ENCODE measurements at regions not wholly inside any gene's neighbourhood (a gene's known extent, or its start where the extent isn't known, plus 50 kb on each side); places are given as distances from the start of the nearest gene placed in this dataset.

DNA sequence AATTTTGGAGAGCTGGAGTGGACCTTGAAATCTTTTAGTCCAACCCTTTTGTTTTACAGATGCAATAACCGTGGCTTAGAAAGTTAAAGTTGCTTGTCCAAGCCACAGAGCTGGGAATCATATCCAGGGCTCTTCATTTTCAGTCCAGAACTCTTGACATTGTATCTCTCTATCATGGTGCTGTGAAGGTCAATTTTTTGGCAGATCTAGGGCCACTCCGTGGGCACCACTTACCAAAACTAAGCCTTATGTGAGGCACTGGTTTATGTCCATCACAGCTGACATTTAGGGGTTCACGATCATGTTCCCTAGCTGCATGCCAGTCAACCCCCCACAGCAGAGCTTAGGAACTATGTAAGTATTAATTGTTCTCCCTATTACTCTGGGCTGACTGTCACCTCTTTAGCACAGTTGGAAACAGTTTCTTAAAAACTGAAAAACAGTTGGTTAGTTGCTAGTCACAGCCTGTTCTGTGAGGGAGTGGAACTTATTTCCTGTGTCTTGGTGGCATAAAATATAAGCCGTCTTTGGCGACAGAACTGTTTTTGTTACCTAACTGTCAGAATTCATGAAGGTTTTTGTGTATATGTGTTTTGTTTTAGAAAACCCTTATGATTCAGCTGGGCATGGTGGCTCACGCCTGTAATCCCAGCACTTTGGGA is 189.6 kb upstream of the UMPS start:
- TF ChIP-seq, protein P1, sequence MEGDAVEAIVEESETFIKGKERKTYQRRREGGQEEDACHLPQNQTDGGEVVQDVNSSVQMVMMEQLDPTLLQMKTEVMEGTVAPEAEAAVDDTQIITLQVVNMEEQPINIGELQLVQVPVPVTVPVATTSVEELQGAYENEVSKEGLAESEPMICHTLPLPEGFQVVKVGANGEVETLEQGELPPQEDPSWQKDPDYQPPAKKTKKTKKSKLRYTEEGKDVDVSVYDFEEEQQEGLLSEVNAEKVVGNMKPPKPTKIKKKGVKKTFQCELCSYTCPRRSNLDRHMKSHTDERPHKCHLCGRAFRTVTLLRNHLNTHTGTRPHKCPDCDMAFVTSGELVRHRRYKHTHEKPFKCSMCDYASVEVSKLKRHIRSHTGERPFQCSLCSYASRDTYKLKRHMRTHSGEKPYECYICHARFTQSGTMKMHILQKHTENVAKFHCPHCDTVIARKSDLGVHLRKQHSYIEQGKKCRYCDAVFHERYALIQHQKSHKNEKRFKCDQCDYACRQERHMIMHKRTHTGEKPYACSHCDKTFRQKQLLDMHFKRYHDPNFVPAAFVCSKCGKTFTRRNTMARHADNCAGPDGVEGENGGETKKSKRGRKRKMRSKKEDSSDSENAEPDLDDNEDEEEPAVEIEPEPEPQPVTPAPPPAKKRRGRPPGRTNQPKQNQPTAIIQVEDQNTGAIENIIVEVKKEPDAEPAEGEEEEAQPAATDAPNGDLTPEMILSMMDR (IDR thresholded peaks at IDR 0.05; ENCODE audit: low read depth, low read length): no peak

GRCh38 chr3:124542214-124542869 is 187.9 kb upstream of the UMPS start:
- TF ChIP-seq, protein P1 (IDR thresholded peaks at IDR 0.05; ENCODE audit: low read depth, low read length): no peak
- DNase-seq (ENCODE audit: extremely low read depth, low read depth): no peak

More for the DNA sequence above, 189.6 kb upstream of the UMPS start:
- DNase-seq (ENCODE audit: extremely low read depth, low read depth): no peak

DNA sequence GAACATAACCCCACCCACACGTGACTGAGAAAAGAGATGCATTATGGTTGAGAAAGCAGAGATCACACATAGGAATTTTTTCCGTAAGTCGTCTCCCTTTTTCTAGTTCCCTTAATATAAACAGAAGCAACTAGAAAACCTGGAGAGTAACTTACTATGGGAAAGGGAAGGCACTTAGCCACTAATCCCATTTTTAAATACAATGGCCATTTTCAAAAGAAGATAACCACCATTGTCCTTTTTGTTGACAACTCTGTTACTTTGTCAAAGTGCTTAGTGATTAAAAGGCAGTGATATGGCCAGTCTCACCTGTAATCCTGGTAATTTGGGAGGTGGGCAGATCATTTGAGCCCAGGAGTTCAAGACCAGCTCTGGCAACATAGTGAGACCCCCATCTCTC is 184.4 kb upstream of the UMPS start:
- TF ChIP-seq, protein P1 (IDR thresholded peaks at IDR 0.05; ENCODE audit: low read depth, low read length): no peak
- DNase-seq (ENCODE audit: extremely low read depth, low read depth): no peak

DNA sequence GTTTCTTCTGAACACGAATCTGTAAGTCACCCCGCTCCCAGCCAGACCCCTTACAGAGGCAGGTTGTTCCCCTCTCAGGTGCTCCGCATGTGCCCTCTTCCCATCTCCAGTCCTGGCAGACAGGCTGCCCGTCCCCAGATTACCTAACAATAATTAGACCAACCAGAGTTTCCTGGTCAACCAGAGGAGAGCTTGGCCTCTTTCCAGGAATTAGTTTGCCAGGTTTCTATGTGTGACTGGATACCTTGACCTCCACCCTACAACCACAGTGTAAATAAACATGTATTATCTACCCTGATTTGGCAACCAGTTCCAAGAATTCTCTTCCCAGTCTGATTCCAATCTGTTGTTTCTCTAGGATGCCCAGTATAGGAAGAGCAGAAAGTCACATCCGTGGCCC is 178.0 kb upstream of the UMPS start:
- DNase-seq (ENCODE audit: extremely low read depth, low read depth): no peak
- TF ChIP-seq, protein P1 (IDR thresholded peaks at IDR 0.05; ENCODE audit: low read depth, low read length): no peak

GRCh38 chr3:124553178-124553577 is 177.1 kb upstream of the UMPS start:
- DNase-seq (ENCODE audit: extremely low read depth, low read depth): no peak
- TF ChIP-seq, protein P1 (IDR thresholded peaks at IDR 0.05; ENCODE audit: low read depth, low read length): no peak

GRCh38 chr3:124556636-124557035 is 173.6 kb upstream of the UMPS start:
- DNase-seq (ENCODE audit: extremely low read depth, low read depth): no peak
- TF ChIP-seq, protein P1 (IDR thresholded peaks at IDR 0.05; ENCODE audit: low read depth, low read length): no peak

DNA sequence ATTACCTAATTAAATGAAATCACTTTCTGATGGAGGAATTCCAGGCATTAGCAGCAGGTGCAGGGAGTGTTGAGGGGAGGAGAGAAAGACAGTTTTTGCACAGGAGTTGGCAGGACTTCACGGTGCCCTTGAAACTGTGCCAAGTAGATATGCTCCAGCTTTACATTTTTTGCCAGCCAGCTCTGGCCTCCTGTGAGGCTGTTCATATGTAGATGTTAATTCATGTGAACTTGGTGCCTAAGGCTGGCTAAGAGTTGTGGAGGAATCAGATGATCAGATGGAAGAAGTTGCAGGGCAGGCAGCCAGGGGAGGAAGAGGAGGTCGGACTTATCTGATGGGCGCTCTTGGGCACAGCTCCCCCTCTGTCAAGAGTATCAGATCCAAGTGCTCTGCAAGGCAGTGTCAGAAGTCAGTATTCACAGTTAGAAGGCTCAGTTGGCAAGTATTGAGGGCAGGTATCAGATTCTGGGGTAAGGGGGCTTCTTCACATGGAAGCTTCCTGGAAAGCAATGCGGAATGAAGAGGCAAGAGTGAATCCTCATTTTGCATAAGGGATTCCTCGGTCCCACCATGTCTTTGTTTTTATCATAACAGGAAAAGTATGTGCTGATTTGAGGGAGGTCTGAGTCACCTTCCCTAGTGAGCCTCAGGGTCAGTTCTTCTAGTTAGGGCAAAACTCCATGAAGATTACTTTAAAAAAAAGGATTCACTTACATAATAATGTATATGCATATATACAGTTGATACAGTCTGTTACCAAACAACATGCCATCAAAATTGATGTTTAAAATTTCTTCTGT is 172.6 kb upstream of the UMPS start:
- DNase-seq (ENCODE audit: extremely low read depth, low read depth): no peak
- TF ChIP-seq, protein P1 (IDR thresholded peaks at IDR 0.05; ENCODE audit: low read depth, low read length): no peak
